ENCODE measurements at regions not wholly inside any gene's neighbourhood (a gene's known extent, or its start where the extent isn't known, plus 50 kb on each side); places are given as distances from the start of the nearest gene placed in this dataset.

DNA sequence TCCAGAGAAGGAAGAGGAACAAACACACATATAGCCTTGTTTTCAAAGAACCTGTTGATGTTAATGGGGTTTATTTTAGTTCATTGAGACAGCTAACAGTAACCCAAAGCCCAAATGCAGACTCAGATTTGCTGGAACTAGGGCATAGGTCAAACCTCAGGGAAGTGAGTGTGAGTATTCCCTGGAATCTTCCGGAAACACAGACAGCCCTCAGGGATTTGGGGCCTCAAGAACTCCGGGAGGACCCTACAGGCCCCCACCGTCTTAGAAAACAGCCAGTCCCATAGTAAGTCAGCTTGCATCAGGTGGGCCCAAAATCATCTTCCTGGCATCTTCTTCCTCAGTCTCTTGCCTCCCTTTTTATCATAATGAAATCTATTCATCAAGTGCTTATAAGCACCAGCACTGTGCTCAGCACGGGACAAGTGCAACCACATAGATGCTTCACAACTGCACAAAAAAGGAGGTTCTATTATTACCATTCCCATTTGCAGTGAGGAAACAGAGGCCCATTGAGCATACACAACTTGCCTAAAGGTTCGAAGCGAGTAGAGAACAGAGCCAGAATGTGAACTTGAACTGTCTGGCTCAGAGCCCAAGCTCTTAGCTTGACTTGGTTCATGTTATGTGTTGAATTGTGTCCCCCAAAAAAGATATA lies 50.2 kb upstream of the BCL11A start:
- DNase-seq (ENCODE audit: insufficient read length, low spot score) (no peak), FAIRE-seq (no peak)
- TF ChIP-seq POLR2A (IDR thresholded peaks at IDR 0.05; ENCODE audit: low read depth, low read length) (no peak), TAF1 (IDR thresholded peaks at IDR 0.05; ENCODE audit: low read depth, low read length) (no peak), SPI1 (IDR thresholded peaks at IDR 0.05; ENCODE audit: low read depth, low read length) (no peak), POLR2AphosphoS5 (IDR thresholded peaks at IDR 0.05; ENCODE audit: low read depth, low read length) (no peak), PAX5 (IDR thresholded peaks at IDR 0.05; ENCODE audit: insufficient read depth, low read length, severe bottlenecking) (no peak), POU2F2 (IDR thresholded peaks at IDR 0.05; ENCODE audit: low read depth, low read length) (no peak)

DNA sequence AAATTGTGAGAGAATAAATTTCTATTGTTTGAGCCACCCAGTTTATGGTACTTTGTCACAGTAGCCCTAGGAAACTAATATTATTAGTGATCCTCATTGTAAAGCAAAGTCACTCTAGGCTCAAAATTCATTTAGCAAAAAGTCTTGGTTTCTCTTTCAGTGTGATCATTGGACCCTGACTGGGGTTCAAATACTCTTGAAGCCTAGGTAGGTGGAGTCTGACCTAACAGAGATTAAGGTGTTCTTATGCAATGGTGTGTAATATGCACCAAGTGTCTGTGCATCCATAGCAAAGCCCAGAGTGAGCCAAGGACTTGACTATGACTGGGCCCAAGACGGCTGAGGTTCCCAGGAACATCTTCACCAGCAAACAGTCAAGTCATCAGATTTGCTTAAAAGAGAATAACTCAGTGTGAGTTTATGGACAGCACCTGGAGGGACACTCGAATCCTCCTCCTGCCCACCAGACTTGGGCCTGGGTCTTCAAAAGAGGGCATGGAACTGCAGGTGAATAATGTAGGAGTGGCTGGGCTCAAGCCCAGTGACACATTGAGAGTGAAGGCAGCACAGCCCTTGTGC lies 51.1 kb upstream of the BCL11A start:
- FAIRE-seq: no peak
- DNase-seq (ENCODE audit: insufficient read length, low spot score): no peak
- TF ChIP-seq SPI1 (IDR thresholded peaks at IDR 0.05; ENCODE audit: low read depth, low read length): no peak
- TF ChIP-seq POLR2AphosphoS5 (IDR thresholded peaks at IDR 0.05; ENCODE audit: low read depth, low read length): no peak
- no peak for TF ChIP-seq PAX5 (IDR thresholded peaks at IDR 0.05; ENCODE audit: insufficient read depth, low read length, severe bottlenecking)
- no peak for TF ChIP-seq TAF1 (IDR thresholded peaks at IDR 0.05; ENCODE audit: low read depth, low read length)
- no peak for TF ChIP-seq POLR2A (IDR thresholded peaks at IDR 0.05; ENCODE audit: low read depth, low read length)
- no peak for TF ChIP-seq POU2F2 (IDR thresholded peaks at IDR 0.05; ENCODE audit: low read depth, low read length)

DNA sequence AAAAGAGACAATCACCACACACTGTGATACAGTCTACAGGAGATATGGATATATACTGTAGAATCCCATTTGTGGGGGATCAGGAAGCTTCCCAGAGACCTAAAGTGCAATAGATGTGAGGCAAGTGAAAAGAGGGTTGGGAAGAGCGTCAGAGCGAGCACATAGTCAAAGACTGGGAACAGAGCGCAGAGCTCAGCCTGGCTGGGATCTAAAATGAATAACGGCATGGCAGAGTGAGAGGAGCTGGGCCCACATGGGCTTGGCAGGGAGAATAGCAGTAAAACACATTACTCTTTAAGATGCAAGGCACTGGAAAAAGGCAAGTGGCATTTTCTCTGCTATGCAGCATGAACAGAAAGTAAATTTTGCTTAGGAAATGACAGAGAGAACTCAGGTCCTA lies 52.4 kb upstream of the BCL11A start:
- TF ChIP-seq POU2F2 (IDR thresholded peaks at IDR 0.05; ENCODE audit: low read depth, low read length): no peak
- no peak for TF ChIP-seq PAX5 (IDR thresholded peaks at IDR 0.05; ENCODE audit: insufficient read depth, low read length, severe bottlenecking)
- no peak for TF ChIP-seq TAF1 (IDR thresholded peaks at IDR 0.05; ENCODE audit: low read depth, low read length)
- no peak for TF ChIP-seq SPI1 (IDR thresholded peaks at IDR 0.05; ENCODE audit: low read depth, low read length)
- no peak for TF ChIP-seq POLR2A (IDR thresholded peaks at IDR 0.05; ENCODE audit: low read depth, low read length)
- no peak for TF ChIP-seq POLR2AphosphoS5 (IDR thresholded peaks at IDR 0.05; ENCODE audit: low read depth, low read length)
- DNase-seq (ENCODE audit: insufficient read length, low spot score) (no peak), FAIRE-seq (no peak)

DNA sequence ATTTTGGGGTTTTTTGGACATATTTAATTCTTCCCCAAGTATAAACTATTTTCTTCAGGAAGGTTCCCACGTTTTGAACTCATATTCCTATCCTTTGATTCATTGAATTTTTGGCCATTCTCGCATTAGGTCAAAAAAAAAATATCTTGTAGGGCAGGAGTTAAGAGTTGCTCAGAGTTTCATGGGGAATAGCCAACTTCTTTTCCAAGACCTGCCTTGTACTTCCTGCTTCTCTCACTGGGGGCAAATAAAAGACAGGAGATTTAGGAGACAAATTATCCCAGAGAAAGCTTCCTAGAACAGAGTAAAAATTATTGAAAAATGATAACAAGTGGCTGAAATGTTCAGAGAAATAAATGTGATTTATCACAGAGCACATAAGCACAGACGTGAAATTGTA lies 55.2 kb upstream of the BCL11A start:
- FAIRE-seq (no peak), DNase-seq (ENCODE audit: insufficient read length, low spot score) (no peak)
- TF ChIP-seq POU2F2 (IDR thresholded peaks at IDR 0.05; ENCODE audit: low read depth, low read length): no peak
- TF ChIP-seq POLR2AphosphoS5 (IDR thresholded peaks at IDR 0.05; ENCODE audit: low read depth, low read length): no peak
- TF ChIP-seq POLR2A (IDR thresholded peaks at IDR 0.05; ENCODE audit: low read depth, low read length): no peak
- TF ChIP-seq TAF1 (IDR thresholded peaks at IDR 0.05; ENCODE audit: low read depth, low read length): no peak
- TF ChIP-seq PAX5 (IDR thresholded peaks at IDR 0.05; ENCODE audit: insufficient read depth, low read length, severe bottlenecking): no peak
- no peak for TF ChIP-seq SPI1 (IDR thresholded peaks at IDR 0.05; ENCODE audit: low read depth, low read length)

DNA sequence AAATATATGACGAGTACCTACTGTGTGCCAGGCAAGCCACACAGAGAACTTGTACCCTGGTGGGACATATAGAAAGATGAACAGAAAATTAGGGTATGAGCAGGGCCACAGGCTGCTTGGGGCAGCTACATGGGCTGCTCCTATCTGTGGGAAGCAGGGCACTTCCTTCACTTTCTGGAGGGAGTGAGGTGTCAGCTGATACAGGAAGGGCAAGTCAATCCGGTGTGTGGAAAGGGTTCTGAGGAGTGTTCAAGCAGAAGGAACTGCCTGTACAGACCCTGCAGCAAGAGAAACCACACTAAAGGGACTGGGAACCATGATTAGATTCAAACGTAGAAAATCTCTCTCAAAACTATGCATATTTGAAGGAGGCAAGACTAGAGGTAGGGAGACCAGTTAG lies 58.6 kb upstream of the BCL11A start:
- DNase-seq (ENCODE audit: insufficient read length, low spot score): no peak
- TF ChIP-seq POU2F2 (IDR thresholded peaks at IDR 0.05; ENCODE audit: low read depth, low read length) (no peak), TAF1 (IDR thresholded peaks at IDR 0.05; ENCODE audit: low read depth, low read length) (no peak), PAX5 (IDR thresholded peaks at IDR 0.05; ENCODE audit: insufficient read depth, low read length, severe bottlenecking) (no peak), POLR2A (IDR thresholded peaks at IDR 0.05; ENCODE audit: low read depth, low read length) (no peak), POLR2AphosphoS5 (IDR thresholded peaks at IDR 0.05; ENCODE audit: low read depth, low read length) (no peak), SPI1 (IDR thresholded peaks at IDR 0.05; ENCODE audit: low read depth, low read length) (no peak)
- no peak for FAIRE-seq

DNA sequence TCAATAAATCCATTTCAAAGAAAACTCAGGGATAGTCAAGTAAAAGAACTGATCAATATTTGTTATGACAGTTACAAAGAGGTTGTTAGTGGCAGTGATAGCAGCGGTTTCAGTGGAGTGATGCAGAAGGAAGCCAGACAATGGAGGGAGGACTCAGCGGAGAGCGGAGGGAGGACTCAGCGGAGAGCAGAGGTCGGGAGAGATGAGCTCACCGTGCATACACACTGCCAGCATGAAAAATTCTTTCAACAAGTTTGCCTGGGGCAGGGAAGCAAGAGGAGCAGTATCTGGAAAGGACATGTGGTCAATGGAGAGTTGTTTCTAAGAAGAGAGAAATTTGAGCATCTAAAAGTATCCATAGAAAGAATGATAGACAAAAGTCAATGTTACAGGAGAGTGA lies 60.9 kb upstream of the BCL11A start:
- TF ChIP-seq POLR2A (IDR thresholded peaks at IDR 0.05; ENCODE audit: low read depth, low read length) (no peak), TAF1 (IDR thresholded peaks at IDR 0.05; ENCODE audit: low read depth, low read length) (no peak), PAX5 (IDR thresholded peaks at IDR 0.05; ENCODE audit: insufficient read depth, low read length, severe bottlenecking) (no peak), POLR2AphosphoS5 (IDR thresholded peaks at IDR 0.05; ENCODE audit: low read depth, low read length) (no peak), SPI1 (IDR thresholded peaks at IDR 0.05; ENCODE audit: low read depth, low read length) (no peak), POU2F2 (IDR thresholded peaks at IDR 0.05; ENCODE audit: low read depth, low read length) (no peak)
- no peak for FAIRE-seq
- no peak for DNase-seq (ENCODE audit: insufficient read length, low spot score)

DNA sequence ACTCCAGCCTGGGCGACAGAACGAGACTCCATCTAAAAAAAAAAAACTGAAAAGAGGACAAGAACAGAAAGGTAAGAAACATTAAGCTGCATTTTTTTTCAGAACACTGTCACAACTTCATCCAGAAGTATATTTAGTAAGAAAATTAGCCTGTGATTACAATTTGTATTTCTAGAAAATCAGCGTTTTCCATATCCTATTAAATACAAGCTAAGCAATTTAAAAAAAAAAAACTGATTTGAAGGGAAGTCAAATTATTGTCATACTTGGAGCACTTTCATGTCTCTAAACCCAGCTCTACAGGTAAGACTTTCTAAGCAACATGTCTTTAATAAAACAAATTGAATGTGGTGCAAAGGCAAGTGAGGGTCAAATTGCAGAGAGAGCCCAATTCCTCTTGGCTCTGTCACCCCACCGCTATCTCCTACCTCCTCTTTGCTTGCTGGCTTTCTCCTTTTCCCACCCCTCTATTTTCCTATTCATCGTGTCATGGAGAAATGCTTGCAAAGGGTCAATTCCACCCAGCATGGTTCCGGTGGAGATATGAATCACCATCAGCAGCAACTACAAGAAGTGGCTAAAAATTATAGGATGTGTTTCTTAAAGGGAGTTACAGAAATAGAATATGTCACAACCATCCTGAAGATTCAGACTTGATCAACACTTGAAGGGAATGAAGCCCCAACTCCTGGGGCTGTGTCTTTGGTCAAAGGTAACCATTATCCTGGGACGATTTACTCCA lies 68.4 kb upstream of the BCL11A start:
- no peak for TF ChIP-seq POLR2AphosphoS5 (IDR thresholded peaks at IDR 0.05; ENCODE audit: low read depth, low read length)
- TF ChIP-seq POU2F2 (IDR thresholded peaks at IDR 0.05; ENCODE audit: low read depth, low read length): no peak
- TF ChIP-seq SPI1 (IDR thresholded peaks at IDR 0.05; ENCODE audit: low read depth, low read length): no peak
- TF ChIP-seq TAF1 (IDR thresholded peaks at IDR 0.05; ENCODE audit: low read depth, low read length): no peak
- TF ChIP-seq POLR2A (IDR thresholded peaks at IDR 0.05; ENCODE audit: low read depth, low read length): no peak
- no peak for TF ChIP-seq PAX5 (IDR thresholded peaks at IDR 0.05; ENCODE audit: insufficient read depth, low read length, severe bottlenecking)
- no peak for DNase-seq (ENCODE audit: insufficient read length, low spot score)
- no peak for FAIRE-seq

DNA sequence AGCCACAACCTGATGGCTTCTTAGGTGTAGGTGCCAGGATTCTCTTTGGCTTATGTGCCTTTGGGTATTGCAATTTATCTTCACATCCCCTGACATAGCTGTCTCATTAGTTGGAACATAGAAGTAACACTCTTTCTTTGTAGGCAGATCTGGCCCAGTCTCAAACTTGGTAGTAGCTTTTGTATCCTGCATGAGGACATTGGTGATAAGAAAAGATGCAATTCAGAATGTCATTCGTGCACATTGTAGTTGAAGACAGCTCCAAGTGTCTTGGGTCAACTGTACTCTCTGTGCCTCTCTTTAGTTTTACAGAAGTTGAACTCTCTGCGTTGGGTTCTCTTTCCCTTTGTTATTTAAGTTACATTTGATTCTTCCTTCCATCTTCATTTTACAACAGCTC lies 69.6 kb upstream of the BCL11A start:
- DNase-seq (ENCODE audit: insufficient read length, low spot score) (no peak), FAIRE-seq (no peak)
- TF ChIP-seq POLR2AphosphoS5 (IDR thresholded peaks at IDR 0.05; ENCODE audit: low read depth, low read length) (no peak), TAF1 (IDR thresholded peaks at IDR 0.05; ENCODE audit: low read depth, low read length) (no peak), POU2F2 (IDR thresholded peaks at IDR 0.05; ENCODE audit: low read depth, low read length) (no peak), POLR2A (IDR thresholded peaks at IDR 0.05; ENCODE audit: low read depth, low read length) (no peak), PAX5 (IDR thresholded peaks at IDR 0.05; ENCODE audit: insufficient read depth, low read length, severe bottlenecking) (no peak), SPI1 (IDR thresholded peaks at IDR 0.05; ENCODE audit: low read depth, low read length) (no peak)

DNA sequence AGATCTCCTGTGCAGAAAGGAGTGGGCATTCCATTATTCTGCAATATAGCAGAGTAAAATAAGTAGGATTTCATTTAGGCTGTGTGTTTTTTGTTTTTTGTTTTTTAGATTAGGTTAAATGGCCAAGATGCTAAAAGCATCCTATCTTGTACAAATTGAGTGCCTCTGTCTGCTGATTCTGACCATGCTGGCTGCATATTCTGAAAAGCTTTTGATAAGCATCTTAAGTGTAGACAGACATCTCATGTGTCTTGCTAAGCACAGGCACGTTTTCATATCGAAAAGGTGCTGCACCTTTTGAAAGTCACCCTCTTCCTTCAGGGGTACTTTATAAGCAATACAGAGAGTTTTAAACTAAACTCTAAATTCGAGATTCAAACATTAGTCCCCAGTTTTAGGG lies 74.0 kb upstream of the BCL11A start:
- no peak for TF ChIP-seq POLR2A (IDR thresholded peaks at IDR 0.05; ENCODE audit: low read depth, low read length)
- TF ChIP-seq TAF1 (IDR thresholded peaks at IDR 0.05; ENCODE audit: low read depth, low read length): no peak
- TF ChIP-seq SPI1 (IDR thresholded peaks at IDR 0.05; ENCODE audit: low read depth, low read length): no peak
- TF ChIP-seq POU2F2 (IDR thresholded peaks at IDR 0.05; ENCODE audit: low read depth, low read length): no peak
- TF ChIP-seq PAX5 (IDR thresholded peaks at IDR 0.05; ENCODE audit: insufficient read depth, low read length, severe bottlenecking): no peak
- TF ChIP-seq POLR2AphosphoS5 (IDR thresholded peaks at IDR 0.05; ENCODE audit: low read depth, low read length): no peak
- DNase-seq (ENCODE audit: insufficient read length, low spot score): no peak
- FAIRE-seq: no peak

Measured in GM12891 (cell line).